PC-9 (cell line): ENCODE measurements at regions not wholly inside any gene's neighbourhood (a gene's known extent, or its start where the extent isn't known, plus 50 kb on each side); places are given as distances from the start of the nearest gene placed in this dataset.
A peak's percentile ranks its signal among the peaks of the same experiment; 100 is the strongest.

Experiments used
- BruUV-seq: library from RNA; stranded (reverse); fragments of 400-500 nt; replicated peaks from 2 replicates; lab custom pipeline; 2021; lab: Mats Ljungman, UMichigan
- CTCF ChIA-PET: fragments of 300-600 bp; sonication (Branson Sonifier 250); formaldehyde crosslinking; loops from one replicate; lab custom pipeline; 2022; ENCODE audit warnings: antibody characterized with exemption; lab: Charles Lee
- POLR2A ChIA-PET: fragments of 300-600 bp; sonication (Branson Sonifier 250); formaldehyde crosslinking; loops from one replicate; lab custom pipeline; 2022; ENCODE audit warnings: antibody characterized with exemption; ENCODE audit not compliant: unreplicated experiment; lab: Charles Lee
- DNase-seq, 2 experiments: peaks; one replicate each; pipeline versions ENCODE4 v3.0.0 to v3.0.0-alpha.2; 2015 to 2022; ENCODE audit warnings: mixed read lengths in 1 of 2
- H2AFZ ChIP-seq: fragments of 200-600 bp; sonication (generic); 2 replicates; pipeline ENCODE4 v1.8.1; 2017; ENCODE audit warnings: antibody characterized with exemption
- H3F3A ChIP-seq: fragments of 200-600 bp; sonication (generic); 2 replicates; pipeline ENCODE4 v1.8.1; 2017; ENCODE audit warnings: antibody characterized with exemption, mild to moderate bottlenecking, low read depth; ENCODE audit not compliant: insufficient read depth
- H3K27ac ChIP-seq: fragments of 200-600 bp; sonication (generic); 2 replicates; pipeline ENCODE4 v1.6.1; 2016; ENCODE audit warnings: mixed run types
- H3K27me3 ChIP-seq: fragments of 200-600 bp; sonication (generic); 2 replicates; pipeline ENCODE4 v1.6.1; 2016; ENCODE audit warnings: low read depth, mixed run types; ENCODE audit not compliant: insufficient read depth
- H3K36me3 ChIP-seq: fragments of 200-600 bp; sonication (generic); 2 replicates; pipeline ENCODE4 v1.6.1; 2016; ENCODE audit warnings: low read depth, mixed run types
- H3K4me1 ChIP-seq: fragments of 200-600 bp; sonication (generic); replicated peaks from 2 replicates; pipeline ENCODE4 v1.6.1; 2016; ENCODE audit warnings: mixed run types; ENCODE audit not compliant: insufficient read depth
- H3K4me2 ChIP-seq: fragments of 200-600 bp; sonication (generic); 2 replicates; pipeline ENCODE4 v1.6.1; 2017; ENCODE audit warnings: mixed run types
- H3K4me3 ChIP-seq: fragments of 200-600 bp; sonication (generic); 2 replicates; pipeline ENCODE4 v1.6.1; 2016; ENCODE audit warnings: mixed run types
- H3K79me2 ChIP-seq: fragments of 200-600 bp; sonication (generic); 2 replicates; pipeline ENCODE4 v1.6.1; 2017; ENCODE audit warnings: low read depth, mixed run types
- H3K9me2 ChIP-seq: fragments of 200-600 bp; sonication (generic); 2 replicates; pipeline ENCODE4 v1.8.1; 2017; ENCODE audit warnings: mild to moderate bottlenecking; ENCODE audit not compliant: insufficient read depth
- H3K9me3 ChIP-seq: fragments of 200-600 bp; sonication (generic); 2 replicates; pipeline ENCODE4 v1.8.1; 2016; ENCODE audit warnings: low read depth; ENCODE audit not compliant: insufficient read depth
- H4K20me1 ChIP-seq: fragments of 200-600 bp; sonication (generic); 2 replicates; pipeline ENCODE4 v1.8.1; 2017; ENCODE audit not compliant: insufficient read depth
- CTCF ChIP-seq: fragments of 200-600 bp; sonication (generic); conservative IDR thresholded peaks from 2 replicates; pipeline ENCODE4 v1.6.1; 2017; ENCODE audit warnings: mixed run types, antibody characterized with exemption, mild to moderate bottlenecking, moderate library complexity
- EZH2 ChIP-seq: fragments of 200-600 bp; sonication (generic); IDR thresholded peaks from 2 replicates; pipeline ENCODE4 v1.8.0; 2017; ENCODE audit warnings: antibody characterized with exemption, low read depth
- intact Hi-C: fragments of 100-400 bp; cut with micrococcal nuclease; formaldehyde crosslinking; loops from one replicate; pipeline ENCODE4 v1.10.0; 2022; ENCODE audit not compliant: unreplicated experiment

- BruUV-seq = no TSS peak
- Histone ChIP-seq H2AFZ (no peak overlapping the region), H3K4me2 (no peak overlapping the region), H3K27ac (no peak overlapping the region), H3K27me3 (no peaks in the 10 kb centered on the region), H4K20me1 (no peaks in the 10 kb centered on the region), H3F3A (no peaks in the 10 kb centered on the region), H3K36me3 (no peaks in the 10 kb centered on the region), H3K4me3 (no peak overlapping the region), H3K9me2 (no peaks in the 10 kb centered on the region), H3K4me1 (no peaks in the 10 kb centered on the region), H3K79me2 (no peaks in the 10 kb centered on the region), H3K9me3 (0 out of 2 replicates have a peak, but pooled peaks cover 8% of the 10 kb centered on the region)
- no peak for DNase-seq
- TF ChIP-seq CTCF = peak; percentile 39
- TF ChIP-seq EZH2 = no peak
- intact Hi-C loops = no loop called here
- CTCF ChIA-PET = no interaction called here
- POLR2A ChIA-PET = no interaction called here
Observed at GRCh38 chr11:122360875-122361274, 244.9 kb upstream of the BLID start.

GRCh38 chr11:122359081-122359571, 243.1 kb upstream of the BLID start:
- Histone ChIP-seq H3K27me3 (no peaks in the 10 kb centered on the region), H3K9me3 (0 out of 2 replicates have a peak, but pooled peaks cover 8% of the 10 kb centered on the region), H4K20me1 (no peaks in the 10 kb centered on the region), H3K9me2 (no peaks in the 10 kb centered on the region), H3K4me3 (no peak overlapping the region), H3K36me3 (no peaks in the 10 kb centered on the region), H3F3A (no peaks in the 10 kb centered on the region; the same call in 1 of the 2 replicates), H3K4me2 (no peak overlapping the region), H3K4me1 (no peaks in the 10 kb centered on the region), H3K79me2 (no peaks in the 10 kb centered on the region), H3K27ac (no peak overlapping the region), H2AFZ (0 out of 2 replicates have a peak overlapping the region, but pooled peaks have one; percentile 20)
- TF ChIP-seq CTCF = no peak
- no peak for TF ChIP-seq EZH2
- ChIA-PET POLR2A (no interaction called here), CTCF (no interaction called here)
- DNase-seq = no peak
- no TSS peak for BruUV-seq
- intact Hi-C loops = no loop called here

- Histone ChIP-seq H3K36me3 (no peaks in the 10 kb centered on the region), H3K27me3 (no peaks in the 10 kb centered on the region), H3K79me2 (no peaks in the 10 kb centered on the region), H2AFZ (0 out of 2 replicates have a peak overlapping the region, but pooled peaks have one; percentile 20), H3F3A (no peaks in the 10 kb centered on the region; the same call in 1 of the 2 replicates), H3K4me1 (no peaks in the 10 kb centered on the region), H3K9me2 (no peaks in the 10 kb centered on the region), H3K9me3 (0 out of 2 replicates have a peak, but pooled peaks cover 8% of the 10 kb centered on the region), H3K27ac (no peak overlapping the region), H4K20me1 (no peaks in the 10 kb centered on the region), H3K4me3 (no peak overlapping the region), H3K4me2 (no peak overlapping the region)
- ChIA-PET POLR2A (no interaction called here), CTCF (no interaction called here)
- intact Hi-C loops = no loop called here
- TF ChIP-seq EZH2 (no peak), CTCF (no peak)
- BruUV-seq = no TSS peak
- no peak for DNase-seq
Observed at GRCh38 chr11:122358292-122358691, 242.3 kb upstream of the BLID start.
